ENCODE measurements at regions not wholly inside any gene's neighbourhood (a gene's known extent, or its start where the extent isn't known, plus 50 kb on each side); places are given as distances from the start of the nearest gene placed in this dataset.

DNA sequence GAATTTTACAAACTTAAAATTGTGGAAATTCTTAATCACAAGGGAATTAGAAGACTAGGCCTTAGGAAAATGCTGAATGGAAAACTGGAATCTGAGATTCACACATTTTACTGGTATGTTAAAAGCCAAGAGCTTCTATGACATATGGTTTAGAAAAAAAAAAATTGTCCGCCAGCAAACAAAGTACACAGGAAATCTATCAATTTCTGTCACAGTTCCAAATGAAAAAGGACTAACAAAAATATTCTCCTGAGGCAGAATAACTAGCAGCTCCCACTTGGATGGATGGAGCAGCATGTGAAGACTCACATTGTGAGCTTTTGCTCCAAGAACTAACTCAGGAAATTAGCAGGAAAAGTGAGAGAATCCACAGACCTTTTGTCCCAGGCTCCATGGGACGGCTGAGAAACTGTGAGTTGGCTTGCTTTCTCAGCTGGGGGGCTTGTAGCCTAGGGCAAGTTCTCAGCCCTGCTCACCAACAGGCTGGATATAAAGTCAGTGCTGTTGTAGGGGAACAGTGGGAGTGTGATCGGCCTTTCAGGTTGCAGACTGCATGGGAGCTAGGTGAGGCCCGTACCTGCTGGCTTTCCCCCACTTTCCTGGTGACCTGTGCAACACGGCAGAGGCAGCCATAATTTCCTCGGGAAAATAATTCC lies 731.1 kb upstream of the SGO1 start:
- Histone ChIP-seq H3K4me3 (no peak overlapping the region), H3K27me3 (no peaks in the 10 kb centered on the region), H3K27ac (no peak overlapping the region), H3K9me3 (peaks cover 0 to 36% of the 10 kb centered on the region in 2 donors), H3K36me3 (no peaks in the 10 kb centered on the region), H3K4me1 (no peaks in the 10 kb centered on the region)
- DNase-seq = no peak
- intact Hi-C loops (cut with DNase I) = no loop called here
- ATAC-seq = no peak
- TF ChIP-seq, protein P1, sequence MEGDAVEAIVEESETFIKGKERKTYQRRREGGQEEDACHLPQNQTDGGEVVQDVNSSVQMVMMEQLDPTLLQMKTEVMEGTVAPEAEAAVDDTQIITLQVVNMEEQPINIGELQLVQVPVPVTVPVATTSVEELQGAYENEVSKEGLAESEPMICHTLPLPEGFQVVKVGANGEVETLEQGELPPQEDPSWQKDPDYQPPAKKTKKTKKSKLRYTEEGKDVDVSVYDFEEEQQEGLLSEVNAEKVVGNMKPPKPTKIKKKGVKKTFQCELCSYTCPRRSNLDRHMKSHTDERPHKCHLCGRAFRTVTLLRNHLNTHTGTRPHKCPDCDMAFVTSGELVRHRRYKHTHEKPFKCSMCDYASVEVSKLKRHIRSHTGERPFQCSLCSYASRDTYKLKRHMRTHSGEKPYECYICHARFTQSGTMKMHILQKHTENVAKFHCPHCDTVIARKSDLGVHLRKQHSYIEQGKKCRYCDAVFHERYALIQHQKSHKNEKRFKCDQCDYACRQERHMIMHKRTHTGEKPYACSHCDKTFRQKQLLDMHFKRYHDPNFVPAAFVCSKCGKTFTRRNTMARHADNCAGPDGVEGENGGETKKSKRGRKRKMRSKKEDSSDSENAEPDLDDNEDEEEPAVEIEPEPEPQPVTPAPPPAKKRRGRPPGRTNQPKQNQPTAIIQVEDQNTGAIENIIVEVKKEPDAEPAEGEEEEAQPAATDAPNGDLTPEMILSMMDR (IDR thresholded peaks at IDR 0.05) = no peak

GRCh38 chr3:20914310-20914709 lies 728.3 kb upstream of the SGO1 start:
- Histone ChIP-seq H3K4me3 (no peak overlapping the region), H3K9me3 (peaks cover 0 to 22% of the 10 kb centered on the region in 2 donors), H3K4me1 (no peaks in the 10 kb centered on the region), H3K36me3 (no peaks in the 10 kb centered on the region), H3K27ac (no peak overlapping the region), H3K27me3 (no peaks in the 10 kb centered on the region)
- ATAC-seq (no peak), DNase-seq (no peak)
- TF ChIP-seq, protein P1 (IDR thresholded peaks at IDR 0.05) = no peak
- intact Hi-C loops (cut with DNase I) = no loop called here

- intact Hi-C loops (cut with DNase I) = no loop called here
- H3K9me3 ChIP-seq = peaks cover 0 to 5% of the 10 kb centered on the region in 2 donors
- no peak overlapping the region for H3K4me3 ChIP-seq
- no peaks in the 10 kb centered on the region for H3K4me1 ChIP-seq
- no peaks in the 10 kb centered on the region for H3K36me3 ChIP-seq
- no peak for DNase-seq
- TF ChIP-seq, protein P1 (IDR thresholded peaks at IDR 0.05) = no peak
- ATAC-seq = no peak
- no peaks in the 10 kb centered on the region for H3K27me3 ChIP-seq
- H3K27ac ChIP-seq = no peak overlapping the region
Measured at GRCh38 chr3:20912406-20912805, 726.4 kb upstream of the SGO1 start.

- Histone ChIP-seq H3K4me1 (no peaks in the 10 kb centered on the region), H3K36me3 (no peaks in the 10 kb centered on the region), H3K4me3 (no peak overlapping the region), H3K27me3 (no peaks in the 10 kb centered on the region), H3K27ac (no peak overlapping the region), H3K9me3 (no peaks in the 10 kb centered on the region)
- intact Hi-C loops (cut with DNase I) = no loop called here
- TF ChIP-seq, protein P1 (IDR thresholded peaks at IDR 0.05) = no peak
- ATAC-seq (no peak), DNase-seq (no peak)
Measured at GRCh38 chr3:20909511-20909910, 723.5 kb upstream of the SGO1 start.

GRCh38 chr3:20905210-20905805 lies 719.3 kb upstream of the SGO1 start:
- no peak overlapping the region for H3K4me3 ChIP-seq
- no peaks in the 10 kb centered on the region for H3K4me1 ChIP-seq
- intact Hi-C loops (cut with DNase I) = no loop called here
- no peaks in the 10 kb centered on the region for H3K36me3 ChIP-seq
- ATAC-seq (no peak), DNase-seq (no peak)
- TF ChIP-seq, protein P1 (IDR thresholded peaks at IDR 0.05) = no peak
- H3K9me3 ChIP-seq = peaks cover 0 to 2% of the 10 kb centered on the region in 2 donors
- H3K27me3 ChIP-seq = no peaks in the 10 kb centered on the region
- no peak overlapping the region for H3K27ac ChIP-seq

Measured in left lung (tissue), 4 donors.